H1 (cell line): ENCODE measurements at regions not wholly inside any gene's neighbourhood (a gene's known extent, or its start where the extent isn't known, plus 50 kb on each side); places are given as distances from the start of the nearest gene placed in this dataset.

Source experiments
- CTCF ChIA-PET: fragments of 300-600 bp; sonication (Branson Sonifier 250); formaldehyde crosslinking; loops from one replicate; lab custom pipeline; 2021; ENCODE audit not compliant: partially characterized antibody; lab: Charles Lee
- POLR2A ChIA-PET: fragments of 300-600 bp; sonication (Branson Sonifier 250); formaldehyde crosslinking; loops from one replicate; lab custom pipeline; 2021; ENCODE audit warnings: inconsistent platforms; ENCODE audit not compliant: partially characterized antibody; lab: Charles Lee
- DNase-seq, 2 experiments: peaks; one replicate each; pipeline versions ENCODE4 v3.0.0 to v3.0.0-alpha.2; 2010 to 2022; ENCODE audit warnings: low spot score in 2 of 2, low read depth in 1 of 2, mixed read lengths in 1 of 2
- FAIRE-seq: peaks from 2 replicates; lab custom pipeline; 2011; peaks lifted over from hg19 to GRCh38; lab: Jason Lieb, UNC
- H2AFZ ChIP-seq: 2 replicates; pipeline ENCODE4 v1.8.1; 2012; ENCODE audit warnings: low read length, inconsistent platforms
- H2AK5ac ChIP-seq: 2 replicates; pipeline ENCODE4 v1.6.1; 2013; ENCODE audit warnings: low read depth, low read length
- H2BK120ac ChIP-seq: replicated peaks from 2 replicates; pipeline ENCODE3; 2013; ENCODE audit warnings: low read depth, low read length, inconsistent platforms
- H2BK12ac ChIP-seq: 2 replicates; pipeline ENCODE4 v1.6.1; 2013; ENCODE audit warnings: low read depth, low read length
- H2BK15ac ChIP-seq: 2 replicates; pipeline ENCODE4 v1.6.1; 2013; ENCODE audit warnings: low read length
- H2BK20ac ChIP-seq: 2 replicates; pipeline ENCODE4 v1.6.1; 2013; ENCODE audit warnings: low read length
- H2BK5ac ChIP-seq: 2 replicates; pipeline ENCODE4 v1.6.1; 2013; ENCODE audit warnings: low read depth, low read length
- H3K14ac ChIP-seq: 2 replicates; pipeline ENCODE4 v1.6.1; 2013; ENCODE audit warnings: inconsistent platforms; ENCODE audit not compliant: insufficient read length
- H3K18ac ChIP-seq: 2 replicates; pipeline ENCODE4 v1.6.1; 2013; ENCODE audit warnings: low read length; ENCODE audit errors: extremely low read depth
- H3K23ac ChIP-seq: 2 replicates; pipeline ENCODE4 v1.6.1; 2013; ENCODE audit warnings: inconsistent platforms; ENCODE audit not compliant: insufficient read length
- H3K23me2 ChIP-seq: 2 replicates; pipeline ENCODE4 v1.6.1; 2013; ENCODE audit warnings: low read depth, low read length
- H3K27ac ChIP-seq: 2 replicates; pipeline ENCODE4 v1.6.1; 2011; ENCODE audit warnings: low read depth, low read length, inconsistent platforms
- H3K27me3 ChIP-seq, 4 experiments: replicated peaks in 1 of 4; 1 replicate in 1 of 4; 2 replicates in 3 of 4; pipeline versions ENCODE4 v1.6.1 to v1.8.1; 2011 to 2013; ENCODE audit warnings: low read length in 3 of 4, mild to moderate bottlenecking in 3 of 4, inconsistent platforms in 2 of 4, mixed read lengths in 2 of 4, moderate library complexity in 1 of 4; ENCODE audit not compliant: control insufficient read depth in 3 of 4, insufficient read depth in 3 of 4; ENCODE audit errors: extremely low read depth in 1 of 4
- H3K36me3 ChIP-seq, 4 experiments: 2 replicates each; pipeline versions ENCODE4 v1.6.1 to v1.8.1; 2011 to 2013; ENCODE audit warnings: mild to moderate bottlenecking in 4 of 4, low read length in 3 of 4, moderate library complexity in 2 of 4, control low read depth in 1 of 4, inconsistent platforms in 1 of 4; ENCODE audit not compliant: insufficient read depth in 4 of 4, control insufficient read depth in 2 of 4
- H3K4ac ChIP-seq: replicated peaks from 2 replicates; pipeline ENCODE3; 2013; ENCODE audit warnings: low read length, low read depth, mixed read lengths, inconsistent platforms; ENCODE audit not compliant: insufficient read length
- H3K4me1 ChIP-seq, 4 experiments: replicated peaks in 1 of 4; 1 replicate in 1 of 4; 2 replicates in 3 of 4; pipeline versions ENCODE4 v1.6.1 to v1.8.1; 2011 to 2013; ENCODE audit warnings: low read length in 3 of 4, inconsistent platforms in 2 of 4, mixed read lengths in 1 of 4; ENCODE audit not compliant: insufficient read depth in 4 of 4, control insufficient read depth in 3 of 4
- H3K4me2 ChIP-seq, 2 experiments: 2 replicates each; pipeline versions ENCODE4 v1.6.1 to v1.8.1; 2011 to 2013; ENCODE audit warnings: low read depth in 2 of 2, low read length in 2 of 2, control low read depth in 1 of 2, inconsistent platforms in 1 of 2, mild to moderate bottlenecking in 1 of 2; ENCODE audit not compliant: insufficient read depth in 1 of 2
- H3K4me3 ChIP-seq, 4 experiments: fragments of 200-600, 300-600 bp in 1 of 4; sonication (generic), shearing (Covaris generic), sonication (Bioruptor Twin) in 1 of 4; 2 replicates each; pipeline versions ENCODE4 v1.5.1 to v1.8.1; 2011 to 2016; ENCODE audit warnings: low read length in 4 of 4, low read depth in 3 of 4, control low read depth in 2 of 4, inconsistent platforms in 2 of 4, mild to moderate bottlenecking in 2 of 4, mixed read lengths in 1 of 4, moderate library complexity in 1 of 4; ENCODE audit not compliant: insufficient read depth in 2 of 4; ENCODE audit errors: extremely low read depth in 1 of 4
- H3K56ac ChIP-seq: replicated peaks from 2 replicates; pipeline ENCODE3; 2013; ENCODE audit warnings: low read depth, mild to moderate bottlenecking, mixed read lengths, low read length, inconsistent platforms; ENCODE audit not compliant: insufficient read length
- H3K79me1 ChIP-seq: 2 replicates; pipeline ENCODE4 v1.6.1; 2013; ENCODE audit warnings: low read depth, low read length, control low read depth
- H3K79me2 ChIP-seq, 2 experiments: 2 replicates each; pipeline versions ENCODE4 v1.6.1 to v1.8.1; 2012 to 2013; ENCODE audit warnings: low read length in 2 of 2, mild to moderate bottlenecking in 2 of 2, inconsistent platforms in 1 of 2; ENCODE audit not compliant: insufficient read depth in 2 of 2, control insufficient read depth in 1 of 2
- H3K9ac ChIP-seq, 4 experiments: replicated peaks in 1 of 4; 1 replicate in 1 of 4; 2 replicates in 3 of 4; pipeline versions ENCODE4 v1.6.1 to v1.8.1; 2011 to 2013; ENCODE audit warnings: low read depth in 3 of 4, low read length in 3 of 4, control low read depth in 2 of 4, mild to moderate bottlenecking in 2 of 4, moderate library complexity in 2 of 4, inconsistent platforms in 1 of 4; ENCODE audit errors: extremely low read depth in 1 of 4
- H3K9me3 ChIP-seq, 2 experiments: 2 replicates each; pipeline versions ENCODE4 v1.6.1 to v1.8.1; 2012 to 2013; ENCODE audit warnings: mild to moderate bottlenecking in 2 of 2, moderate library complexity in 2 of 2, control low read depth in 1 of 2, inconsistent platforms in 1 of 2, low read depth in 1 of 2, low read length in 1 of 2, mixed read lengths in 1 of 2; ENCODE audit not compliant: insufficient read depth in 2 of 2
- H4K20me1 ChIP-seq, 2 experiments: replicated peaks in 1 of 2; 2 replicates each; pipeline versions ENCODE3 to v1.8.1; 2011 to 2013; ENCODE audit warnings: inconsistent platforms in 2 of 2, low read length in 2 of 2, mild to moderate bottlenecking in 1 of 2; ENCODE audit not compliant: insufficient read depth in 2 of 2, control insufficient read depth in 1 of 2
- H4K5ac ChIP-seq: 2 replicates; pipeline ENCODE4 v1.6.1; 2013; ENCODE audit warnings: low read length, low read depth, mixed read lengths, inconsistent platforms; ENCODE audit not compliant: insufficient read length
- H4K8ac ChIP-seq: 2 replicates; pipeline ENCODE4 v1.8.0; 2013; ENCODE audit warnings: mild to moderate bottlenecking, moderate library complexity, low read length, inconsistent platforms; ENCODE audit not compliant: insufficient read depth; ENCODE audit errors: extremely low read depth
- H4K91ac ChIP-seq: replicated peaks from 2 replicates; pipeline ENCODE3; 2013; ENCODE audit warnings: low read length, mixed read lengths, inconsistent platforms; ENCODE audit not compliant: insufficient read length
- CBX8 ChIP-seq: fragments of 300-800, 300-1000 bp; sonication (generic); IDR thresholded peaks from 2 replicates; pipeline ENCODE4 v1.7.1; 2016; ENCODE audit warnings: low read depth, low read length, borderline replicate concordance
- CEBPB ChIP-seq: IDR thresholded peaks from 2 replicates; pipeline ENCODE4 v1.6.1; 2012; ENCODE audit warnings: low read depth, low read length
- CREB1 ChIP-seq: IDR thresholded peaks from 2 replicates; pipeline ENCODE4 v1.6.1; 2012; ENCODE audit warnings: inconsistent platforms
- EGR1 ChIP-seq: IDR thresholded peaks from 2 replicates; pipeline ENCODE4 v1.6.1; 2011; ENCODE audit warnings: low read depth, low read length, borderline replicate concordance
- MAFK ChIP-seq: IDR thresholded peaks from 2 replicates; pipeline ENCODE4 v1.6.1; 2012; ENCODE audit warnings: low read depth, mild to moderate bottlenecking, improper control_type of control experiment, low read length
- POLR2A ChIP-seq, 2 experiments: IDR thresholded peaks; 1 replicate in 1 of 2; 2 replicates in 1 of 2; pipeline ENCODE4 v1.6.1; 2011; ENCODE audit warnings: low read depth in 2 of 2, low read length in 2 of 2, mild to moderate bottlenecking in 2 of 2; ENCODE audit errors: control extremely low read depth in 1 of 2
- RFX5 ChIP-seq: IDR thresholded peaks from 2 replicates; pipeline ENCODE4 v1.6.1; 2011; ENCODE audit warnings: low read depth, low read length, improper control_type of control experiment, borderline replicate concordance
- TAF1 ChIP-seq: IDR thresholded peaks from 2 replicates; pipeline ENCODE4 v1.6.1; 2011; ENCODE audit warnings: mild to moderate bottlenecking, low read depth, low read length
- WGBS, 2 experiments: shearing (Covaris generic) in 1 of 2; methylation state at CpG; one replicate each; pipeline versions ENCODE4 v1.1.6 to v1.1.7; 2013 to 2015; ENCODE audit warnings: low lambda C conversion rate in 2 of 2, mixed read lengths in 2 of 2, inconsistent platforms in 1 of 2, low coverage in 1 of 2, missing lambda C conversion rate in 1 of 2; ENCODE audit not compliant: insufficient replicate concordance in 2 of 2, insufficient coverage in 1 of 2, insufficient read length in 1 of 2; ENCODE audit errors: extremely low coverage in 1 of 2, missing lambda C conversion rate in 1 of 2; 5-methylcytosine and 5-hydroxymethylcytosine counted together
- TF ChIP-seq, protein P1 (sequence below): IDR thresholded peaks from 2 replicates; pipeline ENCODE4 v1.6.1; 2012; ENCODE audit warnings: inconsistent platforms

DNA sequence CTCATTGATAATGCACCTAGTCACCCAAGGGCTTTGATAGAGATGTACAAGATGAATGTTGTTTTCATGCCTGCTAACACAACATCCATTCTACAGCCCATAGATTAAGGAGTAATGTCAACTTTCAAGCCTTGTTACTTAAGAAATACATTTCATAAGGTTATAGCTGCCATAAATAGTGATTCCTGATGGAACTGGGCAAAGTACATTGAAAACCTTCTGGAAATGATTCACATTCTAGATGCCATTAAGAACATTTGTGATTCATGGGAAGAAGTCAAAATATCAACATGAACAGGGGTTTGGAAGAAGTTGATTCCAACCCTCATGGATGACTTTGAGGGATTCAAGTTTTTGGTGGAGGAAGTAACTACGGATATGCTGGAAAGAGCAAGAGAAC, 135.2 kb downstream of the TLE3 start:
- no peaks in the 10 kb centered on the region for H3K23me2 ChIP-seq
- H3K4me1 ChIP-seq, result peaks cover 0 to 7% (median 0%) of the 10 kb centered on the region in 4 experiments; a peak in 3 of 7 replicates
- H3K79me2 ChIP-seq, result no peaks in the 10 kb centered on the region
- TF ChIP-seq CREB1, result no peak
- no peak for TF ChIP-seq MAFK
- no peak for TF ChIP-seq CEBPB
- no peak for TF ChIP-seq TAF1
- TF ChIP-seq RFX5, result no peak
- TF ChIP-seq POLR2A (IDR thresholded peaks at IDR 0.05; ENCODE audit: control extremely low read depth in 1 of 2, low read depth in 2 of 2, low read length in 2 of 2), result no peak
- TF ChIP-seq CBX8, result no peak
- TF ChIP-seq, protein P1, sequence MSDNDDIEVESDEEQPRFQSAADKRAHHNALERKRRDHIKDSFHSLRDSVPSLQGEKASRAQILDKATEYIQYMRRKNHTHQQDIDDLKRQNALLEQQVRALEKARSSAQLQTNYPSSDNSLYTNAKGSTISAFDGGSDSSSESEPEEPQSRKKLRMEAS, result no peak
- TF ChIP-seq EGR1, result no peak
- H2BK15ac ChIP-seq, result no peak overlapping the region
- H3K4me2 ChIP-seq, result no peak overlapping the region
- H2AFZ ChIP-seq, result no peak overlapping the region
- no peak overlapping the region for H2BK20ac ChIP-seq
- no peak overlapping the region for H3K23ac ChIP-seq
- no peak overlapping the region for H4K91ac ChIP-seq
- 100% methylated on average over 1 of the region's 1 CpG; no CpG with 5 or more reads in 1 of the 2 experiments for WGBS, 2 experiments
- DNase-seq (no peak), FAIRE-seq (no peak)
- H3K9me3 ChIP-seq, result no peaks in the 10 kb centered on the region
- no peak overlapping the region for H2AK5ac ChIP-seq
- no peak overlapping the region for H2BK12ac ChIP-seq
- no peak overlapping the region for H2BK120ac ChIP-seq
- H3K36me3 ChIP-seq, result no peaks in the 10 kb centered on the region
- POLR2A ChIA-PET, result no interaction called here
- H4K5ac ChIP-seq, result no peak overlapping the region
- no peak overlapping the region for H3K14ac ChIP-seq
- H3K18ac ChIP-seq, result no peak overlapping the region
- no peaks in the 10 kb centered on the region for H3K27me3 ChIP-seq
- CTCF ChIA-PET, result no interaction called here
- no peak overlapping the region for H2BK5ac ChIP-seq
- no peak overlapping the region for H3K4ac ChIP-seq
- H4K20me1 ChIP-seq, result no peaks in the 10 kb centered on the region
- H4K8ac ChIP-seq, result no peak overlapping the region
- H3K27ac ChIP-seq, result no peak overlapping the region
- no peak overlapping the region for H3K4me3 ChIP-seq
- no peak overlapping the region for H3K9ac ChIP-seq
- no peaks in the 10 kb centered on the region for H3K79me1 ChIP-seq
- no peak overlapping the region for H3K56ac ChIP-seq
